Urothelium cell line (cell line): ENCODE measurements at regions not wholly inside any gene's neighbourhood (a gene's known extent, or its start where the extent isn't known, plus 50 kb on each side); places are given as distances from the start of the nearest gene placed in this dataset.
A peak's percentile ranks its signal among the peaks of the same experiment; 100 is the strongest.
"Not testable (repeated sequence)": the region's sequence is repeated elsewhere in the genome, so short reads cannot be mapped to it uniquely, and the experiment has no call there.

Source experiments
- DNase-seq: peaks from one replicate; pipeline ENCODE4 v3.0.0; 2011; ENCODE audit warnings: low spot score, mixed read lengths
- FAIRE-seq: peaks from 2 replicates; lab custom pipeline; 2011; peaks lifted over from hg19 to GRCh38; lab: Jason Lieb, UNC

- FAIRE-seq: no peak
Measured at GRCh38 chr6:126664271-126664670, 324.4 kb downstream of the CENPW start.

GRCh38 chr6:126665551-126665950 is 325.6 kb downstream of the CENPW start:
- FAIRE-seq (no peak), DNase-seq (no peak)

More at GRCh38 chr6:126664271-126664670, 324.4 kb downstream of the CENPW start:
- DNase-seq: no peak

- FAIRE-seq: no peak
Measured at GRCh38 chr6:126667071-126667470, 327.2 kb downstream of the CENPW start.

GRCh38 chr6:126667728-126668127 is 327.8 kb downstream of the CENPW start:
- FAIRE-seq (no peak), DNase-seq (no peak)

More at GRCh38 chr6:126667071-126667470, 327.2 kb downstream of the CENPW start:
- no peak for DNase-seq

- no peak for DNase-seq
Measured at GRCh38 chr6:126672649-126673048, 332.7 kb downstream of the CENPW start.

GRCh38 chr6:126673749-126674148 is 333.8 kb downstream of the CENPW start:
- not testable (repeated sequence) for DNase-seq, FAIRE-seq

More at GRCh38 chr6:126672649-126673048, 332.7 kb downstream of the CENPW start:
- no peak for FAIRE-seq

GRCh38 chr6:126682440-126682839 is 342.5 kb downstream of the CENPW start:
- DNase-seq (no peak), FAIRE-seq (no peak)

GRCh38 chr6:126685182-126685581 is 345.3 kb downstream of the CENPW start:
- FAIRE-seq: no peak
- DNase-seq: no peak

GRCh38 chr6:126696921-126697693 is 357.2 kb downstream of the CENPW start:
- FAIRE-seq: no peak
- no peak for DNase-seq

GRCh38 chr6:126698732-126699240 is 358.9 kb downstream of the CENPW start:
- no peak for FAIRE-seq
- DNase-seq: no peak

GRCh38 chr6:126701676-126702560 is 362.0 kb downstream of the CENPW start:
- DNase-seq (no peak), FAIRE-seq (no peak)

- FAIRE-seq (no peak), DNase-seq (no peak)
Measured at GRCh38 chr6:126716032-126716431, 376.1 kb downstream of the CENPW start.

GRCh38 chr6:126716826-126717509 is 377.1 kb downstream of the CENPW start:
- FAIRE-seq (no peak), DNase-seq (peak; percentile 17)

- DNase-seq (no peak), FAIRE-seq (no peak)
Measured at GRCh38 chr6:126718600-126719327, 378.8 kb downstream of the CENPW start.

- DNase-seq (no peak), FAIRE-seq (no peak)
Measured at GRCh38 chr6:126720304-126720703, 380.4 kb downstream of the CENPW start.

- FAIRE-seq (no peak), DNase-seq (peak; percentile 48)
Measured at GRCh38 chr6:126721581-126722160, 381.8 kb downstream of the CENPW start.

GRCh38 chr6:126722411-126722810 is 382.5 kb downstream of the CENPW start:
- FAIRE-seq: no peak
- DNase-seq: no peak

GRCh38 chr6:126723541-126724170 is 383.7 kb downstream of the CENPW start:
- FAIRE-seq (no peak), DNase-seq (no peak)

- FAIRE-seq (no peak), DNase-seq (no peak)
Measured at GRCh38 chr6:126724821-126725220, 384.9 kb downstream of the CENPW start.
